OCI-LY1 (cell line): ENCODE measurements at regions not wholly inside any gene's neighbourhood (a gene's known extent, or its start where the extent isn't known, plus 50 kb on each side); places are given as distances from the start of the nearest gene placed in this dataset.

Experiments used
- H2AFZ ChIP-seq: fragments of 200-600 bp; sonication (generic), shearing (Covaris generic); 2 replicates; pipeline ENCODE4 v1.6.0; 2014; ENCODE audit warnings: antibody characterized with exemption, mild to moderate bottlenecking, low read length
- H3F3A ChIP-seq: fragments of 200-600 bp; sonication (generic), shearing (Covaris generic); 2 replicates; pipeline ENCODE4 v1.6.0; 2014; ENCODE audit warnings: mild to moderate bottlenecking, antibody characterized with exemption, low read length, moderate library complexity; ENCODE audit not compliant: insufficient read depth
- H3K27ac ChIP-seq: fragments of 200-600 bp; sonication (generic); 2 replicates; pipeline ENCODE4 v1.5.1; 2014; ENCODE audit warnings: low read length, mixed run types, mild to moderate bottlenecking, low read depth; ENCODE audit not compliant: poor library complexity, severe bottlenecking
- H3K27me3 ChIP-seq: fragments of 200-600 bp; sonication (generic); 2 replicates; pipeline ENCODE4 v1.6.0; 2014; ENCODE audit warnings: antibody characterized with exemption, mild to moderate bottlenecking, low read length, moderate library complexity; ENCODE audit not compliant: insufficient read depth
- H3K36me3 ChIP-seq: fragments of 200-600 bp; sonication (generic); 2 replicates; pipeline ENCODE4 v1.6.1; 2014; ENCODE audit warnings: mild to moderate bottlenecking, antibody characterized with exemption, low read length, moderate library complexity, mixed read lengths; ENCODE audit not compliant: insufficient read depth
- H3K4me1 ChIP-seq: fragments of 200-600 bp; sonication (generic); 2 replicates; pipeline ENCODE4 v1.5.1; 2014; ENCODE audit warnings: mild to moderate bottlenecking, low read length, moderate library complexity; ENCODE audit not compliant: insufficient read depth, severe bottlenecking
- H3K4me2 ChIP-seq: fragments of 200-600 bp; sonication (generic), shearing (Covaris generic); 2 replicates; pipeline ENCODE4 v1.6.1; 2014; ENCODE audit warnings: low read length
- H3K4me3 ChIP-seq: fragments of 200-600 bp; sonication (generic); 2 replicates; pipeline ENCODE4 v1.5.1; 2014; ENCODE audit warnings: low read length, low read depth, mild to moderate bottlenecking, mixed read lengths; ENCODE audit not compliant: poor library complexity, severe bottlenecking
- H3K79me2 ChIP-seq: fragments of 200-600 bp; shearing (Covaris generic); 2 replicates; pipeline ENCODE4 v1.6.1; 2016; ENCODE audit warnings: mixed run types, low read length, mixed read lengths; ENCODE audit not compliant: insufficient read depth
- H3K9ac ChIP-seq: fragments of 200-600 bp; sonication (generic), shearing (Covaris generic); 2 replicates; pipeline ENCODE4 v1.6.1; 2014; ENCODE audit warnings: mild to moderate bottlenecking, low read length, mixed read lengths
- H3K9me2 ChIP-seq: fragments of 200-600 bp; sonication (generic), shearing (Covaris generic); 2 replicates; pipeline ENCODE4 v1.6.1; 2014; ENCODE audit warnings: low read depth, mild to moderate bottlenecking, low read length, mixed read lengths
- H3K9me3 ChIP-seq: fragments of 200-600 bp; shearing (Covaris generic); 2 replicates; pipeline ENCODE4 v1.6.1; 2014; ENCODE audit warnings: low read length, mixed read lengths
- H4K20me1 ChIP-seq: fragments of 200-600 bp; sonication (generic), shearing (Covaris generic); 2 replicates; pipeline ENCODE4 v1.6.0; 2016; ENCODE audit warnings: mild to moderate bottlenecking, low read length; ENCODE audit not compliant: insufficient read depth
- EZH2 ChIP-seq: fragments of 200-600 bp; sonication (generic), shearing (Covaris generic); IDR thresholded peaks from 2 replicates; pipeline ENCODE4 v1.8.0; 2017; ENCODE audit warnings: borderline replicate concordance, mixed run types, mild to moderate bottlenecking, antibody characterized with exemption, low read length, moderate library complexity, mixed read lengths
- TF ChIP-seq, protein P1 (sequence below): fragments of 200-600 bp; sonication (generic), shearing (Covaris generic); IDR thresholded peaks from 2 replicates; pipeline ENCODE4 v1.5.1; 2017; ENCODE audit warnings: mild to moderate bottlenecking, antibody characterized with exemption, low read length, moderate library complexity, mixed read lengths

DNA sequence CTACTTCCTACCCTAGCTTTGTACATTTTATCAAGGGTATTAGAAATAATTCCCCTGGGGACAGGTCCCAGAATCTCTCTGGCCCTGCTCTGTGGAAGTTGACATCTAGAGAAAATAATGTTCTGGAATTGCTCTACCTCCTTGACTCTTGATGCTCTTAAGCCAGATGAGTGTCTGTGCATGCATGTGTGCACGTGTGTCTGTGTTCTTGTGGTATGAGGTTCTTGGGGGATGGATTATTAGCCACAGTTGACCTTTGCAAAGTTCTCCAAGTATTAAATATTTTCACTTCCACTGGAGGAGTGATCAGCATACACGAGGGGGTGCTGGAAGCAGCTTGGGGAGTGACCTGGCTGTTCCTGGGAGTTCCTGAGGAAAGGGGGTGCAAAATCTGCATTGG lies 61.2 kb upstream of the PELI1 start:
- no peak overlapping the region for H3K9ac ChIP-seq
- H3K4me2 ChIP-seq = no peak overlapping the region
- no peak overlapping the region for H2AFZ ChIP-seq
- H3F3A ChIP-seq = peaks cover 3% of the 10 kb centered on the region; the same call in 1 of the 2 replicates
- H3K27ac ChIP-seq = peak overlapping the region; percentile 68
- no peaks in the 10 kb centered on the region for H3K9me2 ChIP-seq
- H3K4me3 ChIP-seq = no peak overlapping the region
- TF ChIP-seq, protein P1, sequence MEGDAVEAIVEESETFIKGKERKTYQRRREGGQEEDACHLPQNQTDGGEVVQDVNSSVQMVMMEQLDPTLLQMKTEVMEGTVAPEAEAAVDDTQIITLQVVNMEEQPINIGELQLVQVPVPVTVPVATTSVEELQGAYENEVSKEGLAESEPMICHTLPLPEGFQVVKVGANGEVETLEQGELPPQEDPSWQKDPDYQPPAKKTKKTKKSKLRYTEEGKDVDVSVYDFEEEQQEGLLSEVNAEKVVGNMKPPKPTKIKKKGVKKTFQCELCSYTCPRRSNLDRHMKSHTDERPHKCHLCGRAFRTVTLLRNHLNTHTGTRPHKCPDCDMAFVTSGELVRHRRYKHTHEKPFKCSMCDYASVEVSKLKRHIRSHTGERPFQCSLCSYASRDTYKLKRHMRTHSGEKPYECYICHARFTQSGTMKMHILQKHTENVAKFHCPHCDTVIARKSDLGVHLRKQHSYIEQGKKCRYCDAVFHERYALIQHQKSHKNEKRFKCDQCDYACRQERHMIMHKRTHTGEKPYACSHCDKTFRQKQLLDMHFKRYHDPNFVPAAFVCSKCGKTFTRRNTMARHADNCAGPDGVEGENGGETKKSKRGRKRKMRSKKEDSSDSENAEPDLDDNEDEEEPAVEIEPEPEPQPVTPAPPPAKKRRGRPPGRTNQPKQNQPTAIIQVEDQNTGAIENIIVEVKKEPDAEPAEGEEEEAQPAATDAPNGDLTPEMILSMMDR = no peak
- no peak for TF ChIP-seq EZH2
- H3K36me3 ChIP-seq = no peaks in the 10 kb centered on the region
- H3K79me2 ChIP-seq = no peaks in the 10 kb centered on the region
- H3K9me3 ChIP-seq = no peaks in the 10 kb centered on the region
- peaks cover 50% of the 10 kb centered on the region for H3K4me1 ChIP-seq
- no peaks in the 10 kb centered on the region for H3K27me3 ChIP-seq
- no peaks in the 10 kb centered on the region for H4K20me1 ChIP-seq

DNA sequence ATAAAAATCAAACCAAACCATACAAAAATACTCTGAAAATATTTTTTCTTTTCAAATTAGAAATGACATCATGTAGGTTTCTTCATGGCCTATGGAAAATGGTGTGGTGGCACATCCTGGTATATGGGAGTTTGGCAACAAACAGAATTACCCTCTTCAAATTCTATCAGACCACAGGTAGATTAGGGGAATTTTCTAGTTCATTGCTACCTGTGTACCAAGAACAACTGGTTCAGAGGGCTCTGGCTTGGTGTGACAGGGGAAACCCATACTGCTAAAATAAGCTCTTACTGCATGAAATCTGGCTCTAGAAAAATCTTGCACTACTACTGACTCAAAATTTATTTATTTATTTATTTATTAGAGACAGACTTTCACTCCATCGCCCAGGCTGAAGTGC lies 63.4 kb upstream of the PELI1 start:
- Histone ChIP-seq H3K27me3 (no peaks in the 10 kb centered on the region), H3K9me2 (no peaks in the 10 kb centered on the region), H4K20me1 (no peaks in the 10 kb centered on the region), H3K27ac (peak overlapping the region; percentile 61), H3K79me2 (no peaks in the 10 kb centered on the region), H3K4me3 (no peak overlapping the region), H3K4me1 (peaks cover 55% of the 10 kb centered on the region), H3K36me3 (no peaks in the 10 kb centered on the region), H2AFZ (no peak overlapping the region), H3K9me3 (no peaks in the 10 kb centered on the region), H3K4me2 (no peak overlapping the region), H3K9ac (no peak overlapping the region), H3F3A (no peaks in the 10 kb centered on the region)
- no peak for TF ChIP-seq EZH2
- TF ChIP-seq, protein P1 = no peak

DNA sequence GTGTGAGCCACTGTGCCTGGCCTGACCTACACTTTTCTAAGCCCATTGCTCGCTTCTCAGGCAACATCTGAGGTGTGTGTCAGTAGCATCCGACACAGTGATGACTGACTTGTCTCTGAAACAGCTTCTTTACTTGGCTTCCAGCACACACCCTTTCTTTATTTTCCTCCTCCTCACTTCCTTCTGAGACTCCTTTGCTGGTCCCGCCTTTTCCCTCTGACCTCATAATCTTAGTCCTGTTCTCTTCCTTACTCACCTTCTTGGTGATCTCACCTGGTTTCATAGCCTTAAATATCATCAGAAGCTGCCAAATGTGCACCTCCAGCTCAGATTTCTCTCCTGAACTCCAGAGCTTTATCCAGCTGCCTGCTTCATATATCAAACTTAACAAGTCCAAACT lies 66.6 kb upstream of the PELI1 start:
- Histone ChIP-seq H3K27ac (peak overlapping the region; percentile 3), H3K36me3 (no peaks in the 10 kb centered on the region), H3K9me3 (no peaks in the 10 kb centered on the region), H2AFZ (no peak overlapping the region), H3K4me3 (no peak overlapping the region), H4K20me1 (no peaks in the 10 kb centered on the region), H3K79me2 (no peaks in the 10 kb centered on the region), H3K9ac (no peak overlapping the region), H3K4me1 (peaks cover 53% of the 10 kb centered on the region), H3F3A (peaks cover 8% of the 10 kb centered on the region; the same call in 1 of the 2 replicates), H3K9me2 (no peaks in the 10 kb centered on the region), H3K27me3 (no peaks in the 10 kb centered on the region), H3K4me2 (no peak overlapping the region)
- no peak for TF ChIP-seq EZH2
- TF ChIP-seq, protein P1 = no peak
